ENCODE measurements at regions not wholly inside any gene's neighbourhood (a gene's known extent, or its start where the extent isn't known, plus 50 kb on each side); places are given as distances from the start of the nearest gene placed in this dataset.

DNA sequence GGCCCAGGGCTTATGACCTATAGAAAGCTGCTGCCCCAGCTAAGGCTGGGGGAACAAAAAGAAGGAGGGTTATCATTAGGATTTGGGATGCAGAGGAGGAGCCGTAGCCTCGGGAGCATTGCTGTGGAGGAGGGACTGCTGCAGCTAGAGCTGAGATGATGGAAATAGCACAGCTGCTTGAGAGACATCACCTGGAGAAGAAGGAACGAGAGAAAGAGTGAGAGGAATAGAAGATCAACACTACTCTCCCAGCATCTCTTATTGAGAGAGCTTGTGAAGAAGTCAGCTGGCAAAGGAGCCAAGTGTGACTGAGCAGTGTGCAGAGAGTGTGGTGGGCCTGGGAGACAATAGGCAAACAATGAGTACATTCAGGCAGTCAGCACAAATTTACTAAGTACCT, 100.7 kb upstream of the PLET1 start:
- TF ChIP-seq ZNF615 (CRISPR knock-in tag; IDR thresholded peaks at IDR 0.05; ENCODE audit: borderline replicate concordance) (no peak), GPN1 (CRISPR knock-in tag; IDR thresholded peaks at IDR 0.05; ENCODE audit: borderline replicate concordance) (no peak), POLR2A (IDR thresholded peaks at IDR 0.05; ENCODE audit: insufficient read depth in 1 of 2, low read depth in 2 of 2, low read length in 2 of 2) (no peak), EP300 (IDR thresholded peaks at IDR 0.05; ENCODE audit: low read depth in 2 of 2, low read length in 2 of 2) (no peak), EP300 (CRISPR knock-in tag; IDR thresholded peaks at IDR 0.05; ENCODE audit: borderline replicate concordance) (no peak), CBFB (CRISPR knock-in tag; IDR thresholded peaks at IDR 0.05) (no peak), ARID2 (CRISPR knock-in tag; IDR thresholded peaks at IDR 0.05; ENCODE audit: borderline replicate concordance) (no peak), PATZ1 (CRISPR knock-in tag; IDR thresholded peaks at IDR 0.05) (no peak), GABPA (IDR thresholded peaks at IDR 0.05; ENCODE audit: low read depth, low read length) (no peak), GABPA (CRISPR knock-in tag; IDR thresholded peaks at IDR 0.05; ENCODE audit: low read depth) (no peak)
- TF ChIP-seq, protein P1, sequence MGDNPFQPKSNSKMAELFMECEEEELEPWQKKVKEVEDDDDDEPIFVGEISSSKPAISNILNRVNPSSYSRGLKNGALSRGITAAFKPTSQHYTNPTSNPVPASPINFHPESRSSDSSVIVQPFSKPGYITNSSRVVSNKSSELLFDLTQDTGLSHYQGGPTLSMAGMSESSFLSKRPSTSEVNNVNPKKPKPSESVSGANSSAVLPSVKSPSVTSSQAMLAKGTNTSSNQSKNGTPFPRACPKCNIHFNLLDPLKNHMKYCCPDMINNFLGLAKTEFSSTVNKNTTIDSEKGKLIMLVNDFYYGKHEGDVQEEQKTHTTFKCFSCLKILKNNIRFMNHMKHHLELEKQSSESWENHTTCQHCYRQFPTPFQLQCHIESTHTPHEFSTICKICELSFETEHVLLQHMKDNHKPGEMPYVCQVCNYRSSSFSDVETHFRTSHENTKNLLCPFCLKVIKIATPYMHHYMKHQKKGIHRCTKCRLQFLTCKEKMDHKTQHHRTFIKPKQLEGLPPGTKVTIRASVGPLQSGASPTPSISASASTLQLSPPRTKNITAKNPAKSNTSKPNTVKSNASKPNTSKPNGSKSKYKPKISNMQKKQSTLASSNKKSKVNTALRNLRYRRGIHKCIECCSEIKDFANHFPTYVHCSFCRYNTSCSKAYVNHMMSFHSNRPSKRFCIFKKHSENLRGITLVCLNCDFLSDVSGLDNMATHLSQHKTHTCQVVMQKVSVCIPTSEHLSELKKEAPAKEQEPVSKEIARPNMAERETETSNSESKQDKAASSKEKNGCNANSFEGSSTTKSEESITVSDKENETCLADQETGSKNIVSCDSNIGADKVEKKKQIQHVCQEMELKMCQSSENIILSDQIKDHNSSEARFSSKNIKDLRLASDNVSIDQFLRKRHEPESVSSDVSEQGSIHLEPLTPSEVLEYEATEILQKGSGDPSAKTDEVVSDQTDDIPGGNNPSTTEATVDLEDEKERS (CRISPR knock-in tag; IDR thresholded peaks at IDR 0.05): no peak

Data from HepG2 (cell line).